ENCODE measurements at regions not wholly inside any gene's neighbourhood (a gene's known extent, or its start where the extent isn't known, plus 50 kb on each side); places are given as distances from the start of the nearest gene placed in this dataset.

- Histone ChIP-seq H2BK15ac (ENCODE audit: low read depth, low read length) (no peak overlapping the region), H4K5ac (ENCODE audit: insufficient read length, low read depth, low read length) (no peak overlapping the region), H3K79me1 (ENCODE audit: insufficient read depth, low read depth, low read length, poor library complexity, severe bottlenecking) (no peaks in the 10 kb centered on the region), H2BK120ac (ENCODE audit: low read depth, low read length, poor library complexity, severe bottlenecking) (no peak overlapping the region), H3T11ph (ENCODE audit: low read length) (no peak overlapping the region), H2AFZ (ENCODE audit: low read length) (no peak overlapping the region), H3K56ac (ENCODE audit: insufficient read length, low read depth, low read length) (no peak overlapping the region), H3K4me2 (ENCODE audit: insufficient read depth, insufficient read length, low read length) (no peak overlapping the region), H4K8ac (replicated peaks; ENCODE audit: insufficient read length, low read depth, low read length) (no peak overlapping the region), H2BK12ac (ENCODE audit: insufficient read length, low read depth, low read length) (no peak overlapping the region), H3K14ac (ENCODE audit: insufficient read depth, low read length) (no peak overlapping the region), H3K27me3 (ENCODE audit: insufficient read depth, low read length) (no peaks in the 10 kb centered on the region), H3K9ac (ENCODE audit: extremely low read depth, insufficient read length, low read length) (no peak overlapping the region), H3K9me3 (ENCODE audit: control insufficient read depth, low read depth, low read length) (peaks cover 6% of the 10 kb centered on the region), H2BK20ac (ENCODE audit: low read depth, low read length, poor library complexity, severe bottlenecking) (no peak overlapping the region), H3K23ac (ENCODE audit: insufficient read length, low read depth, low read length) (no peak overlapping the region), H2AK5ac (ENCODE audit: insufficient read length, low read length) (no peak overlapping the region), H3K4me1 (ENCODE audit: insufficient read depth, low read length) (no peaks in the 10 kb centered on the region), H3K27ac (ENCODE audit: insufficient read length, low read depth, low read length) (no peak overlapping the region), H3K4ac (ENCODE audit: low read depth, low read length) (no peak overlapping the region), H3K23me2 (ENCODE audit: insufficient read length, low read depth, low read length, poor library complexity, severe bottlenecking) (no peaks in the 10 kb centered on the region), H3K79me2 (ENCODE audit: insufficient read depth, low read length) (no peaks in the 10 kb centered on the region), H2BK5ac (ENCODE audit: insufficient read length, low read length) (no peak overlapping the region), H4K20me1 (ENCODE audit: control insufficient read depth, insufficient read depth, insufficient read length) (no peaks in the 10 kb centered on the region), H3K18ac (ENCODE audit: insufficient read length, low read depth, low read length) (no peak overlapping the region), H4K91ac (ENCODE audit: insufficient read length, low read depth, low read length) (no peak overlapping the region)
- Mint-ChIP-seq H3K36me3 (ENCODE audit: insufficient read depth in 1 of 3, low read depth in 3 of 3) (no peaks in the 10 kb centered on the region), H3K9me3 (peaks cover 11 to 56% of the 10 kb centered on the region in 2 experiments), H3K4me1 (no peaks in the 10 kb centered on the region), H3K4me3 (no peak overlapping the region), H3K27me3 (ENCODE audit: low read depth) (peaks cover 6% of the 10 kb centered on the region), H3K27ac (no peak overlapping the region)
- no peak for DNase-seq
- WGBS (ENCODE audit: extremely low coverage, insufficient read length, low lambda C conversion rate) = no CpG with 5 or more reads among the region's 3 CpGs
- no peak for TF ChIP-seq CTCF (conservative IDR thresholded peaks at IDR 0.05)
Observed at GRCh38 chr6:159328052-159328451, 158.9 kb downstream of the FNDC1 start.

Data from H9 (cell line).